GM12878 (cell line): ENCODE measurements at regions not wholly inside any gene's neighbourhood (a gene's known extent, or its start where the extent isn't known, plus 50 kb on each side); places are given as distances from the start of the nearest gene placed in this dataset.

Experiments
- ATAC-seq: fragments of 200-7000 bp; cut with Tn5 transposase; 3 replicates; pipeline ENCODE4 v1.9.1; 2020; ENCODE audit warnings: mild to moderate bottlenecking, moderate library complexity
- BruUV-seq: library from RNA; stranded (reverse); fragments of 400-500 nt; replicated peaks from 2 replicates; lab custom pipeline; 2021; lab: Mats Ljungman, UMichigan
- CTCF ChIA-PET: fragments of 300-600 bp; sonication (Branson Sonifier 250); formaldehyde crosslinking; extraction: SDS; loops from one replicate; lab custom pipeline; 2021; ENCODE audit warnings: inconsistent platforms; lab: Yijun Ruan, JAX
- POLR2A ChIA-PET: fragments of 350-600 bp; formaldehyde crosslinking; extraction: SDS; loops from one replicate; lab custom pipeline; 2021; ENCODE audit warnings: inconsistent platforms; lab: Charles Lee
- RAD21 ChIA-PET: fragments of 300-600 bp; sonication (Branson Sonifier 250); formaldehyde crosslinking; loops from one replicate; lab custom pipeline; 2023; ENCODE audit warnings: antibody characterized with exemption; ENCODE audit not compliant: unreplicated experiment; lab: Charles Lee
- SMC1A ChIA-PET: fragments of 300-600 bp; sonication (Branson Sonifier 250); formaldehyde crosslinking; loops from one replicate; lab custom pipeline; 2023; ENCODE audit not compliant: unreplicated experiment, uncharacterized antibody; lab: Charles Lee
- DNase-seq: peaks from one replicate; pipeline ENCODE4 v3.0.0-alpha.2; 2011; ENCODE audit warnings: low read depth, low spot score
- FAIRE-seq: peaks from 3 replicates; lab custom pipeline; 2011; peaks lifted over from hg19 to GRCh38; lab: Jason Lieb, UNC
- H2AFZ ChIP-seq: 2 replicates; pipeline ENCODE4 v1.6.0; 2011; ENCODE audit warnings: low read depth, low read length, control low read depth; ENCODE audit not compliant: control insufficient read depth
- H3K27ac ChIP-seq: 2 replicates; pipeline ENCODE4 v1.5.1; 2011; ENCODE audit warnings: control low read depth; ENCODE audit not compliant: control insufficient read depth, insufficient read depth
- H3K27me3 ChIP-seq, 2 experiments: replicated peaks in 1 of 2; 2 replicates each; pipeline versions ENCODE4 v1.6.0 to v1.6.1; 2011; ENCODE audit warnings: low read length in 1 of 2; ENCODE audit not compliant: control insufficient read depth in 2 of 2, insufficient read depth in 2 of 2
- H3K36me3 ChIP-seq, 2 experiments: 2 replicates each; pipeline ENCODE4 v1.5.1; 2011; ENCODE audit warnings: low read length in 1 of 2; ENCODE audit not compliant: control insufficient read depth in 2 of 2, insufficient read depth in 2 of 2
- H3K4me1 ChIP-seq: 2 replicates; pipeline ENCODE4 v1.6.1; 2011; ENCODE audit warnings: mild to moderate bottlenecking, low read length, moderate library complexity, mixed read lengths; ENCODE audit not compliant: control insufficient read depth, insufficient read depth
- H3K4me2 ChIP-seq: 2 replicates; pipeline ENCODE4 v1.6.0; 2011; ENCODE audit warnings: control low read depth; ENCODE audit not compliant: control insufficient read depth, insufficient read depth
- H3K4me3 ChIP-seq: fragments of 200-600 bp; sonication (generic); 2 replicates; pipeline ENCODE4 v1.5.1; 2016
- H3K79me2 ChIP-seq: 2 replicates; pipeline ENCODE4 v1.6.0; 2011; ENCODE audit warnings: low read length; ENCODE audit not compliant: control insufficient read depth, insufficient read depth
- H3K9ac ChIP-seq: 2 replicates; pipeline ENCODE4 v1.8.0; 2011; ENCODE audit warnings: low read length, control low read depth, mixed read lengths; ENCODE audit not compliant: control insufficient read depth, insufficient read depth
- H3K9me3 ChIP-seq: replicated peaks from 3 replicates; pipeline ENCODE4 v1.5.1; 2011; ENCODE audit warnings: mild to moderate bottlenecking, low read length; ENCODE audit not compliant: control insufficient read depth, insufficient read depth
- H4K20me1 ChIP-seq: 2 replicates; pipeline ENCODE4 v1.6.0; 2011; ENCODE audit not compliant: control insufficient read depth, insufficient read depth
- EED ChIP-seq: sonication (generic); IDR thresholded peaks from 2 replicates; pipeline ENCODE4 v1.6.1; 2016; ENCODE audit warnings: antibody characterized with exemption, low read depth
- RUNX3 ChIP-seq: IDR thresholded peaks from 2 replicates; pipeline ENCODE4 v1.6.1; 2012; ENCODE audit warnings: low read length, inconsistent platforms
- SMAD1 ChIP-seq: fragments of 450-650 bp; IDR thresholded peaks from 2 replicates; pipeline ENCODE4 v1.6.1; 2018; ENCODE audit warnings: mild to moderate bottlenecking, low read depth; ENCODE audit not compliant: partially characterized antibody
- SMC3 ChIP-seq: IDR thresholded peaks from 2 replicates; pipeline ENCODE4 v1.6.1; 2011; ENCODE audit warnings: low read length, improper control_type of control experiment, borderline replicate concordance
- SPI1 ChIP-seq: IDR thresholded peaks from 2 replicates; pipeline ENCODE4 v1.6.1; 2011; ENCODE audit warnings: low read depth, mild to moderate bottlenecking, low read length, moderate library complexity, borderline replicate concordance; ENCODE audit not compliant: insufficient read depth
- WGBS: methylation state at CpG from one replicate; pipeline ENCODE4 v1.1.6; 2016; ENCODE audit warnings: low lambda C conversion rate; ENCODE audit not compliant: insufficient replicate concordance, insufficient coverage; ENCODE audit errors: missing lambda C conversion rate; 5-methylcytosine and 5-hydroxymethylcytosine counted together
- in situ Hi-C: fragments of 300-500 bp; cut with MboI; formaldehyde crosslinking; loops from 9 replicates; pipeline ENCODE4 v1.14.3; 2018; ENCODE audit warnings: mixed read lengths
- intact Hi-C: fragments of 100-400 bp; cut with micrococcal nuclease; formaldehyde crosslinking; loops from one replicate; pipeline ENCODE4 v1.14.2; 2022; ENCODE audit not compliant: unreplicated experiment
- TF ChIP-seq, protein P1 (sequence below): fragments of 450-650 bp; formaldehyde crosslinking; IDR thresholded peaks from 2 replicates; pipeline ENCODE4 v1.5.0; 2022; ENCODE audit warnings: mild to moderate bottlenecking, missing genetic modification characterization
- TF ChIP-seq, protein P2 (sequence below): fragments of 450-650 bp; IDR thresholded peaks from 2 replicates; pipeline ENCODE4 v1.6.1; 2017; ENCODE audit warnings: mild to moderate bottlenecking

DNA sequence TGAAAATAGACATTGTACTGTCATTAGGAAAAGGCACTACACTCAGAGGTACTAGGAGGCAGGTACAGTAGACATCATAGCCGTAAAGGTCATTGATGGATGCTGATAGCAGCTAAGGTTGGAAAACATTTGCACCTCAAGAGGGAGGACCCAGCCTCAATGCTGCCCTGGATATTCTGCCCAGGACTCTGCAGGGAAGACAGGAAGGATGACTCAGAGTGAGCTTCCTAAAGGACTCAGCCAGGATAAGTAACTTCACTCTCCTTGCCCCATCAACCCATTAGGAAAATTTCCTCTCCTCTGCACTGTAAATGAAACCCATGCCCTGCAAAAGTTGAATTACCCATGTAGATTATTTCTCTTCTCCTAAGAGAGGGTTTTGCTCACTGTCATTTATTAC is 617.9 kb upstream of the MKI67 start:
- no peaks in the 10 kb centered on the region for H3K36me3 ChIP-seq
- BruUV-seq, result no TSS peak
- RAD21 ChIA-PET, result no interaction called here
- FAIRE-seq (no peak), DNase-seq (no peak), ATAC-seq (no peak)
- POLR2A ChIA-PET, result no interaction called here
- H3K9me3 ChIP-seq, result no peaks in the 10 kb centered on the region
- H3K4me1 ChIP-seq, result no peaks in the 10 kb centered on the region
- no peak overlapping the region for H2AFZ ChIP-seq
- no peak for TF ChIP-seq RUNX3
- TF ChIP-seq, protein P1, sequence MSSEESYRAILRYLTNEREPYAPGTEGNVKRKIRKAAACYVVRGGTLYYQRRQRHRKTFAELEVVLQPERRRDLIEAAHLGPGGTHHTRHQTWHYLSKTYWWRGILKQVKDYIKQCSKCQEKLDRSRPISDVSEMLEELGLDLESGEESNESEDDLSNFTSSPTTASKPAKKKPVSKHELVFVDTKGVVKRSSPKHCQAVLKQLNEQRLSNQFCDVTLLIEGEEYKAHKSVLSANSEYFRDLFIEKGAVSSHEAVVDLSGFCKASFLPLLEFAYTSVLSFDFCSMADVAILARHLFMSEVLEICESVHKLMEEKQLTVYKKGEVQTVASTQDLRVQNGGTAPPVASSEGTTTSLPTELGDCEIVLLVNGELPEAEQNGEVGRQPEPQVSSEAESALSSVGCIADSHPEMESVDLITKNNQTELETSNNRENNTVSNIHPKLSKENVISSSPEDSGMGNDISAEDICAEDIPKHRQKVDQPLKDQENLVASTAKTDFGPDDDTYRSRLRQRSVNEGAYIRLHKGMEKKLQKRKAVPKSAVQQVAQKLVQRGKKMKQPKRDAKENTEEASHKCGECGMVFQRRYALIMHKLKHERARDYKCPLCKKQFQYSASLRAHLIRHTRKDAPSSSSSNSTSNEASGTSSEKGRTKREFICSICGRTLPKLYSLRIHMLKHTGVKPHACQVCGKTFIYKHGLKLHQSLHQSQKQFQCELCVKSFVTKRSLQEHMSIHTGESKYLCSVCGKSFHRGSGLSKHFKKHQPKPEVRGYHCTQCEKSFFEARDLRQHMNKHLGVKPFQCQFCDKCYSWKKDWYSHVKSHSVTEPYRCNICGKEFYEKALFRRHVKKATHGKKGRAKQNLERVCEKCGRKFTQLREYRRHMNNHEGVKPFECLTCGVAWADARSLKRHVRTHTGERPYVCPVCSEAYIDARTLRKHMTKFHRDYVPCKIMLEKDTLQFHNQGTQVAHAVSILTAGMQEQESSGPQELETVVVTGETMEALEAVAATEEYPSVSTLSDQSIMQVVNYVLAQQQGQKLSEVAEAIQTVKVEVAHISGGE (CRISPR knock-in tag), result no peak
- TF ChIP-seq EED, result no peak
- TF ChIP-seq SMC3, result no peak
- no peak for TF ChIP-seq SPI1
- TF ChIP-seq SMAD1, result no peak
- TF ChIP-seq, protein P2, sequence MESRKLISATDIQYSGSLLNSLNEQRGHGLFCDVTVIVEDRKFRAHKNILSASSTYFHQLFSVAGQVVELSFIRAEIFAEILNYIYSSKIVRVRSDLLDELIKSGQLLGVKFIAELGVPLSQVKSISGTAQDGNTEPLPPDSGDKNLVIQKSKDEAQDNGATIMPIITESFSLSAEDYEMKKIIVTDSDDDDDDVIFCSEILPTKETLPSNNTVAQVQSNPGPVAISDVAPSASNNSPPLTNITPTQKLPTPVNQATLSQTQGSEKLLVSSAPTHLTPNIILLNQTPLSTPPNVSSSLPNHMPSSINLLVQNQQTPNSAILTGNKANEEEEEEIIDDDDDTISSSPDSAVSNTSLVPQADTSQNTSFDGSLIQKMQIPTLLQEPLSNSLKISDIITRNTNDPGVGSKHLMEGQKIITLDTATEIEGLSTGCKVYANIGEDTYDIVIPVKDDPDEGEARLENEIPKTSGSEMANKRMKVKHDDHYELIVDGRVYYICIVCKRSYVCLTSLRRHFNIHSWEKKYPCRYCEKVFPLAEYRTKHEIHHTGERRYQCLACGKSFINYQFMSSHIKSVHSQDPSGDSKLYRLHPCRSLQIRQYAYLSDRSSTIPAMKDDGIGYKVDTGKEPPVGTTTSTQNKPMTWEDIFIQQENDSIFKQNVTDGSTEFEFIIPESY, result no peak
- no peaks in the 10 kb centered on the region for H4K20me1 ChIP-seq
- H3K4me3 ChIP-seq, result no peak overlapping the region
- CTCF ChIA-PET, result no interaction called here
- no peaks in the 10 kb centered on the region; a peak in 1 of 4 replicates for H3K27me3 ChIP-seq
- no peaks in the 10 kb centered on the region for H3K79me2 ChIP-seq
- intact Hi-C loops (no loop called here), in situ Hi-C loops (no loop called here)
- SMC1A ChIA-PET, result no interaction called here
- H3K27ac ChIP-seq, result no peak overlapping the region
- no peak overlapping the region for H3K4me2 ChIP-seq
- no peak overlapping the region for H3K9ac ChIP-seq
- 60% methylated on average over 1 of the region's 1 CpG for WGBS
